ENCODE measurements at regions not wholly inside any gene's neighbourhood (a gene's known extent, or its start where the extent isn't known, plus 50 kb on each side); places are given as distances from the start of the nearest gene placed in this dataset.

DNA sequence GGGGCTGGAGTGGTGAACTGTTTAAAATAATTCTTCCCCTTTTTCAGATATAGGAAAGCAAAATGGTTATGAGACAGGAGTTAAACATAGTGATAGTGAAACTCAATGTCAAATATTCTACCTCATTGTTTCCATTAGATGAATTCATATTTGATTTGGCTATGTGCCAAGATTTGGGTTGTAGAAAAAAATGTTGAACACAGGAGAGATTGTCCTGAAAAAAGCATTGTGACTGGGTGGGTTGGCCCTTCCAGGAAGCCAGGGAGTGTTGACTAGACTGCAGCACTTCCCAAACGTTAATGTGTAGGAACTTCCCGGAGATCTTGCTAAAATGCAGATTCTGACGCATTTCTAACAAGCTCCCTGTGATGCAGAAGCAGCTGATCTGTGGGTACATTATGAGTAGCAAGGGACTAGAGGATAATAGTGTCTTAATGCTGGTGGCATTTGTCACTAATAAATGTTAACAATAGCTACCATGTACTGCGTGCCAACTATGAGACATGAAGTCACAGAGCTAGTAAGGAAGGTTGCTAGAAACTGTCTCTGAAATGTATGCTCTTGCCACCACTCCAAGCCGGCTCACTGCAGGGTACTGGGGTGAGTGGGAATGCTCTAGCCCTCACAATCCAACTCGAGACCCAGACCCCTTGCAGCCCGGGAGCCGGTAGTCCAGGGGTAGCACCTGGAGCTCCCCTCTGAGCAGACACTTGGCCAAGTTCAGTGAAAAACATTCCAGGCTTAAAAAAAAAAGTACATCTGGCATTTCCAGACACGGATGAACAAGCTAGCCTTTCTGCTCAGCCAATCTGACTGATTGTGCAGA, 120.6 kb downstream of the CD47 start:
- DNase-seq = no peak

DNA sequence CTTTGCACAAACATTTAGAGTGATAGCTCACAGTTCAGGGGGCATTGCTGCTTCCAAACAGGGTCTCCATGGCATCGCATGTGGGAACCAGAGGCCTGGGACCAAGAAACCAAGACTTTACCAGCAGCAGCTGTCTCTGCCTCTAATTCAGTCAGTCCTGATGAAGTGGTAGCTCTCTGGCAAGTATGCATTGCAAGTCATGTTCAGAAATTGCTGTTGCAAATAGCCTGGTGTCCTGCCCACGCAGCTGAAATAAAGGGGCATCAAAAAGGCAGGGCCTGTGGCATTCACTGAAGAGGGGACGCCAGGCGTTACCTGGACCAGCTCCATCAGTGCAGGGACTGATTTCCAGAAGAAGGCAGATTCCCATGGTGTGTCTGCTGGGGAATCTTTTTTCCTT, 121.3 kb downstream of the CD47 start:
- DNase-seq = no peak

DNA sequence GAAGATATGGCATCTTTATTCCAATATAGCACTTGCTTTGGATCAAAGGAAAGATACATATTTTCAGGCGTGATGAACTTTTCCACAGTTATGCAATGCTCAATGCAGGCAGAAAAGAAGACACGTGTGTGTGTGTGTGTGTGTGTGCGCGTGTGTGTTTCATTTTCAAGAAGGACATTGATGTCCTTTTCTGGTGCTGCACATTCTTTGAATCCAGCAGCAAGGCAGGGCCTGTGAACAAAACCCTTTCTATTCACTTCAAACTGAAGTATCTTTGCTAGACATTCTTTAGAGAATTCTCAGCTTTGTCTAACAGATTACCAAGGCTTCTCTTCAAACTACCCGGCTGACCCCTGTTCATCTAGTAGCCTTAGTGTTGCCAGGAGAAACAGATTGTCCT, 124.6 kb downstream of the CD47 start:
- DNase-seq = no peak

DNA sequence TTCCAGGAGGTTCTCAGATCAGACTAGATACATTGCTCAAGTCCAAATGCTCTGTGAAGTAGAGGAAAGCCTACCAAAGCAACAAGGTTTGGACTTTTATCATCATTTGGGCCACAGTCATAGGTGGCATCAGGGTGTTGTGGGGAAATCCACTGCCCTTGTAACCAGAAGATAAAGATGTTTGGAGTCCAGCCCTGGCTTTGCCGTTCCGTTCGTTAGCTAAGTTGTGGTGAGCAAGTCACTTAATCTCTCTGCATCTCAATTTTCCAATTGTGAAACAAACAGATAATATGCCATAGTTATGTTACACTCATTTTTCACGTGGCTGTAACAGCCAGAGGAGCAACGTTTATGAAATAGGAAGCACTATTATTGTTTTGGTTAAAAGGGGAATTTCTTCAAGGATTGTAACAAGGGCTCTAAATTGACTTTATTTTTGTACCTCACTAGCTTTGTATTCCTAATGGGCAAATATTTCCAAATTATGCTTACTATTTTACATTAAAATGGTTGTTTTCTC, 125.6 kb downstream of the CD47 start:
- no peak for DNase-seq

DNA sequence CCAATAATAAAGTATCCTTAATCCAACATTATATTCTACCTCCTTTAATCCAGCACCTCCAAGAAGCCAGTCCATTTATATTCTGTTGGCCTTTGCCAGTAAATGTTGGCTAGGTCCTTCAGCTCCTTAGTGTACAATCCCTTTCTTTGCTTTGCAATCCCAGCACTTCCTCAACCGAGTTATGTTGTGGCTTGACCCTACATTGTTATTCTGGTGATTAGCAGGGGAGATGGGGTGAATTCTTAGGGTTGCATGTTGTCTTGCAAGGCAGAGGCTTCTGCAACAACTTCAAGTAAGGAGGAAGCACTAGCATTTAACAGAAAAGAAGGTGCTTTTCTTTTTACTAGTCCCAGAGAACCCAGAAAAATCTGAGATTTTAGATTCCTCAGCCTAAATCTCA, 127.2 kb downstream of the CD47 start:
- DNase-seq = no peak

DNA sequence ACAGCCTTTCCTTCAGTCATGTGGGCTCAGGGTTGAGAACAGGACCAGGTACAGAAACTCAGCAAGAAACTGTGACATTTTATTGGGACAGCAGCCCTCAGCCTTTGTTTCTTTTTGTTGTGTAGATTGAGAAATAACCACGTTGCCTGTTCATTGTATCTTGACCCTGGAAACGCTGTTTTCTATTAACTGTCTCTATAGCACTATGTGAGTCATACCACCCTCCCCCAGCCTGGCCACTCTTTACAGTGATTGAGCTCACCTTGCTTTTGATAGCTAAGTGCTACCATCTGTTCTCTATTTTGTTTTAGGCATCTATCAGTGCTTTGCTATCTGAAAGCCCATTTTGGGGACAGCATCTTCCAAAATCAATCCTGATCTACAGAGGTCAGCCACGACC, 127.9 kb downstream of the CD47 start:
- no peak for DNase-seq

DNA sequence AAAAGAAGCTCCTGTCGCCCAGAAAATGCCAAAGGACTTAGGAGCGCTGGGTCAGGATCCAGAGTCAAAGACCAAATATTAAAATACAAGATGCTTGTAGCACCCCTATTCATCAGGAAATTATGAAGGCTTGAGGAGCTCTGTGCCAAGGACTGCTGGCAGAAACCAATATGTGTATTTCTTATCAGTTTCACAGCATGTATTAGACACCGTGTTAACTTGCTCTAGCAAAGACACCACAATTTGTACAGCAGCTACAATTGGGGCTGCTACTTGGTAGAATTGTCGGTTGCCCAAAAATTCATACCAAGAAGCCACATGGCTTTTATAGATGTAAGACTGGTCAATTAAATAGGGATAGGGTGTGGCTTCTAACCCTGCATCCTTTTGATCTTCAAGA, 128.8 kb downstream of the CD47 start:
- DNase-seq = no peak

DNA sequence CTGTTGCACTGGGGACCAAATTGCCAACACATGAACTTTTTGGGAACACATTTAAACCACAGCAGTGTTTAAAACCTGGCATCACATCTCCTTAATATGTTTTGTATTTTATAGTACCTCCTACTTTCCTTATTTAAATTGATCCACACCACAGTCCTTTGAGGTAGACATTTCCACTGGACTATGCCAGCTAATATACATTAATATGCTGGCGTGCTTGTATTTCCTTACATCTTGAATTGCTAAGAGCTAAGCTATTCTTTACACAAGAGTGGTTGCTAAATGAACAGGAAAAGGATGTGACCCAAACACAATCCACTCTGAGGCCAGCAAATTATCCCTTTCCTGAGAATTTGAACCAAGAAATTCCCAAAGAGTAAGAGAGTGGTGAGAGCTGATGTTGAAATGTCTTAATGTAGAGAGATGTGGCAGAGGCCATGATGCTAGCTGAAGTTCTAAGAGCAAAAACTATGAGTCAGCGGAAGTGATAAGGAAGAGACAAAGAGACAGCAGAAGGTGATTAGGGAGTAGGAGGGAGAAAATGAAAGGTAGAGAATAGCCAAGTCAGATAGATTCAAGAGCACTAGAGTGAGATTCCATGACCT, 131.2 kb downstream of the CD47 start:
- no peak for DNase-seq

DNA sequence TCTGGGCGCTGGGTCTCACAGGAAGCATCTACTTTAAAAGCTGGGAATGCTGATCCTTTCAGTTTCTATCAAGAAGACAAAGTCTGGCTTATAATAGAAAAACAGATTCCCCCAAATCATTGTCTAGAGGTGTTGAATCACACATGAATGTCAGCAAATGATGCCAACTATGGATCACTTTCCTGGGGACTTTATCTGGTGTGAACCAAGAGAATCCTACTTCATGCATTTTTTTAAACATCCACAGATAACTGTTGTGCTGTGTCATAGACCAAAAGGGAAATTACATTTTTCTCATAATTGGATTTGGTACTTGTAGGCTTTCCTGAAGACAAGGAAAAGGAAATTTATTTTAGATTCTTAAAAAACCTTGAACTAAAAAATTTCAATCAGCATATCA, 132.7 kb downstream of the CD47 start:
- no peak for DNase-seq

DNA sequence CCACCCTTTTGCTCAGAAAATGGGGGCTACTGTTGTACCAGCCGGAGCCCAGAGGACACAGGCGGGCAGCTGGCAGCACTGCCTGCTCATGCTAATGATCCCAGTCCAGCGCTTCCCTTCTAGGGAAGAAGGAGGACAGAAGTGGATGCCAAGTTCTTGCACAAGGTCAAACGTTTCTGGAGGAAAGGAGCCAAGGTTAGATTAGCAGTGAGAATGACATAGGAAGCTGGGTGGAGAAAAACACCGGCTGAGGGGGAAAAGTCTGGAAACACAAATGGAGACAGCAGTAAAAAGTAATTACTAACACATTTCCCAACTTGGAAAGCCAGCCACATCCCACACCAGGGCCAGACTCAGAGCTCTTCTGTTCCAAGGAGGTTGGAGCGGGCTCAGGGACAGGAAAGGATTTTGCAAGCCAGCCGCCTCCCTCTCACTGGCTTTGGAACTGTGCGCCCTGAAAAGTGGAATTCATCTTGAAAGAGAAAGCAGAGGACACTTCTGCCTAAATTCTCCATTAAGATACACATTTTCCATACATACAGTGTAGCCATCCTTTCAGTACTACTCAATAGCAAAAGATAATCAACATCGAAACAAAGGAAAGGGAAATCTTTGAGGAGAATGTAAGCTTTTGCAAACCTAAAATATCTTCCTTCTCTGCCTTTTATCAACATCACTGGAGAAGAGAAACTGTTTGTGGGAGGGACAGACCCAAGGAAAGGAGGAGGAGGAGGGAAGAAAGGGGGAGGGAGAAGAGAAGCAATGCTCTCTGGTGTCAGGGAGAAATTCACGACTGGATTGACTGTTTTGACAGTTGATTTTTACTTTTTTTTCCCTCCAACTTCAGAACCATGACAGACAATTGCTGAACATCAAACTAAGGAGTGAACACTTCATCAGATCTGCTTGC, 133.6 kb downstream of the CD47 start:
- no peak for DNase-seq

DNA sequence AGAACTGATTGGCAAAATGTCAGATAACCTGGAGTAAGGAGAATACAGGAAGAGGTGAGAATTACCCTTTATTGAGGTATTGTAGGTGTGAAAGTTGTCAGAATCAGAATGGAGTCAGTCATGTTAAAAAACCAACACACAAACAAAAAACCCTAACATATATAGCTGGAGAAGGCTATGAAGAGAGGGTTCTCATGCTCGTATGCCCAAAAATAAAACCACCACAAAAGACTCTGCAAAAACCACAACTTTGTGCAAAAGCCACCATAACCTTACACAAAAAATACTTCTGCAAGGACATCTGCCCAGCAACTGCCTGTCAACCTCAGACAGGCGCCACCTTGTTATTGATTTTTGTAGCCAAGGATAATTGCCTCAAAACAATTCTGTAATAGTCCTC, 136.0 kb downstream of the CD47 start:
- DNase-seq = no peak

DNA sequence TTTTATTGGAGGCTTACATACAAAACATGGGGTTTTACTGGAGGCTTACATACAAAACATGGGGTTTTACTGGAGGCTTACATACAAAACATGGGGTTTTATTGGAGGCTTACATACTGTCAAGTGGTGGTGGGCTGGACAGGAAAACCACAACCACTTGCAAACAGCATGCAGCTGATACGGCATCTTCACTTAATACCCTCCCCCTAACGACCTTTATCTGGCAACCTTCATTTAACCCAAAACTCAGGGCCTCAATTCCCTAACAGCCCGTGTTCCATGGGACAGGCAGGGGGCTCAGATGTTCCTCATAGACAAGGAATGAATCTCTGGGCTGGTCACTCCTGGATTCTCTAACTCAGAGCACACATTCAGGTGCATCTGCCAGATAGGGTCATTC, 137.1 kb downstream of the CD47 start:
- no peak for DNase-seq

DNA sequence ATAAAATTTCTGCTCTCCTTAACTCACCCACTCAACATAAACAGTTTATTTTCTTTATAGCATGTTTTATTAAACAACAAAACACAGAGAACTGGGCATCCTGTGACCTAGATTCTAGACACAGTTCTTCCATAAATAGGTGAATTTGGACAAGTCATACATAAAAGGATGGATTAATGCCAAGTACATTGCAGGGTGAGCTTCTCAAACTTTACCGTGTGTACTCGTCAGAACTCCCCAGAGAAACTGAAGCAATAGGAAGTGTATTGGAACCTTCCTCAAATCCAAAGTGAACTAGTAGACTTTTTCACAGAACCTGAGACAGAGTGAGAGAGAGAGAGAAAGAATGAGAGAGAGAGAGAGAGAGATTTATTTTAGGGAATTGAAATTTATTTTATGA, 139.7 kb downstream of the CD47 start:
- DNase-seq = no peak

DNA sequence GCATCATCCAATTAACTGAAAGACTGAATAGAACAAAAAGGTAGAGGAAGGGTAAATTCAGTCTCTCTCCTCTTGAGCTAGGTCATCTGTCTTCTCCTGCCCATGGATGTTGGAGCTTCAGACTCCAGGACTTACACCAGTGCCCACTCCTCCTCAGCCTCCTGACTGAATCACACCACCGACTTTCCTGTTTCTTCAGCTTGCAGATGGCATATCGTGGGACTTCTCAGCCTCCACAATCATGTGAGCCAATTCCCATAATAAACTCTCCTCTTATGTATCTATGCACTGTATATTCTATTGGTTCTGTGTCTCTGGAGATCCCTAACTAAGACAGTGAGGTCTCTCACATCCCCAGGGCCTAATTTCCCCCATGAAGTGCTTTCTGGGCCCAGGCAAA, 140.4 kb downstream of the CD47 start:
- DNase-seq = no peak

DNA sequence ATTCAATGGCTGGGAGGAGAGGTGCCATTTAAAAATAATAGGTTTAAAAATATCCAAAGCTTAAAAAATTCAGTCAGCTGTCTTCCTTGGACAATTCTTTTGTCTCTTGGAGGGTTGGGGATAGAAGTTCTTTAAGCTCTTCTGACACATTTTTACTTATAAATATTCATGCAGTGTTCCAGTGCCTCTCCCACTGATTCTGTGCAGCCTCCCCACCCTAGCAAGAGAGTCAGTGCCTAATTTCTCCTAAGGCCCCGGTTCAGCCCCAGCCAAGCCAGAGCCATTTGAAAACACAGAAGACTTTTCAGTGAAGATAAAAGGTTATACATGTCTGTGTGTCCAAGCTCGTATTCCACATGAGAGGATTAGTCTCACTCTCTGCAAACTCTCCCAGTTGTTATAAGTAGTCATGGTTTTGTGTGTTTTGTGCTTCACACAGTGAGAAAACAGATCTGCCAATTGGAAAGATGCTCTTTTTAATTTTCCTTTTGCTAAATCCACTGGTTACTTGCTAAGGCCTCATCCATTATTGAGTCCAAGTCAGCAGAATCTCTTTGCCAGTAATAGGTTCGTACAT, 141.3 kb downstream of the CD47 start:
- DNase-seq = no peak

DNA sequence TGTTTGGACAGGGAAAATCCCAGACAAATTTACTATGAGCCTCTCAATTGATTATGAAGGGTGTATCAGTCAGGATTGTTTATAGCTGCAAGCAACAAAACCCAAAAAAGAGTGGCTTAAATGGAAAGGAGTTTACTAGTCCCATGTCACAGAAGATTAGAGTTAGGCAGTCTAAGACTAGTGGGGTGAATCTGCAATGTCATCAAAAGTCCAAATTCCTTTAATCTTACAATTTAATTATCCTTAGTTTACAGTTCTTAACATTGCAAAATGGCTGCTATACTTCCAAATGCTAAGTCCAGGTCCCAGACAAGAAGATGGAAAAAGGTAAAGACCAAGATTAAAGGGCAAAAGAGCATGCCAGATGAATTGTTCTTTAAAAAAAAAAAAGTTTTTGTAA, 143.6 kb downstream of the CD47 start:
- no peak for DNase-seq

DNA sequence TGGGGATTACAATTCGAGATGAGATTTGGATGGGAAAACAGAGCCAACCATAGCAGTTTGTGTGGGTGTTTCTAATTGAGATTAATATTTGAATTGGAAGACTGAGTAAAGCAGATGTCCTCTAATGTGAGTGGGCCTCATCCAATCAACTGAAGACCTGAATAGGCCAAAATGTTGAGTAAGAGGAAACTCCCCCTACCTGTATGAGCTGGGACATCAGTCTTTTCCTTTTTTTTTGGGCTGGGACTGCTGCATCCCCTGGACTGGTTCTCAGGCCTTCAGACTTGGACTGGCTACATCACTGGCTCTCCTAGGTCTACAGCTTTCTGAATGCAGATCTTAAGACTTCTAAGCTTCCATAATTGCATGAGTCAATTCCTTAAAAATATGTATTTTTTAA, 144.1 kb downstream of the CD47 start:
- no peak for DNase-seq

DNA sequence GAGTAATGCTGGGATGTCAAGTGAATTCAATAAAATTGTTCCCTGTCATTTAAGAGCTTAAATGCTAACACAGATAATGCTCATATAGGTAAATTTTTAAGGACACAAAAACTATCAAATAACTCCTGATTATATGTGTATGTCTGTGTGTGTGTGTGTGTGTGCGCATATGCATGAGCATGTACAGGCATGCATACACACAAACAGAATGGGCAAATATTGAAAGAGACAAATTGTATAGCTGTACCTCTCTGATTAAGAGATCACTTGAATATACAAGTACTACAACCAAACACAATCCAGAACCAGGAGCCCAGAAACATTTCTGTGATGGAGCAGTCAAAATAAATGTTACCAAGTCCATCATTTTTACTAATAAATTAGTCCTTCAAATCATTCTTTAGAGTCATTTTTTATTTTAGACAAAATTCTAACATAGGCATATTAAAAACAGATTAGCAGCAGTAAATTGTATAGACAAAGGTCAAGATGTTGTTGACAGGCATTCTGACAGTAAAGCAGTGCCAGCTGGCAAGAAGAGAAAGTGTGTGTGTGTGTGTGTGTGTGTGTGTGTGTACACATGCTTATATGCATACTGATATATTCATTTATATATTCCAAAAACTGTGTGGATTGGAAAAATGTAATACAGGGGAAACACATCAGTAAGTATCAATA, 145.3 kb downstream of the CD47 start:
- DNase-seq = no peak

DNA sequence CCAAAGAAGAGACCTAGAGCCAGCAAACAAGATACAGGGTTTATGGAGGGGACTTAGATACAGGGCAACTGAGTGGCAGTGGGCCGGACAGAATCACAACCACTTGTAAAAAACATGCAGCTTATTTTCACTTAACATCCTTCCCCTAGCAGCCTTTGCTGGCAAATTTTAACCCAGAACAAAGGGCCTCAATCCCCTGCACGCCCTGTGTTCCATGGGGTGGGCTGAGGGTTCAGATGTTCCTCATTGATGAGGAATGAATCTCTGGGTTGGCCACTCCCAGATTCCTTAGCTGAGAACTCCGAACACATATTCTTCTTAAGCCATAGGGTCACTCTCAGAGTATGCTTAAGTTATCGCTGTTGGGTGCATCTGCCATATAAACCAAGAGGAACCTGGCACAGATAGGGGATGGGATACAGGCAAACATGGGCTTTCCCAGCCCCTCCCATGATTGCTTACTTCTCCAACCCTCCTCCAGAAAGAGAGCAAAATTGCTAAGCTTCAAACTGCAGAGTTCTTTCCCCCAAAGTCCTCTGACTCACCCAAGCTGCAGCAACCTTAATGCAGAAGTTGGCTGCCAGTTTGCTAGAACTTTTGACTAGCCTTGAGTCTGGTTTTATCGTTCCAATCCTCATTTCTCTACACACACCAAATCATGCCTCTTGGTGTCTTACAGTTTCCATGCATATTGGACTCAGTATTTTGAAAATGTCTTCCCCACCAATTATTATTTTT, 146.9 kb downstream of the CD47 start:
- no peak for DNase-seq

DNA sequence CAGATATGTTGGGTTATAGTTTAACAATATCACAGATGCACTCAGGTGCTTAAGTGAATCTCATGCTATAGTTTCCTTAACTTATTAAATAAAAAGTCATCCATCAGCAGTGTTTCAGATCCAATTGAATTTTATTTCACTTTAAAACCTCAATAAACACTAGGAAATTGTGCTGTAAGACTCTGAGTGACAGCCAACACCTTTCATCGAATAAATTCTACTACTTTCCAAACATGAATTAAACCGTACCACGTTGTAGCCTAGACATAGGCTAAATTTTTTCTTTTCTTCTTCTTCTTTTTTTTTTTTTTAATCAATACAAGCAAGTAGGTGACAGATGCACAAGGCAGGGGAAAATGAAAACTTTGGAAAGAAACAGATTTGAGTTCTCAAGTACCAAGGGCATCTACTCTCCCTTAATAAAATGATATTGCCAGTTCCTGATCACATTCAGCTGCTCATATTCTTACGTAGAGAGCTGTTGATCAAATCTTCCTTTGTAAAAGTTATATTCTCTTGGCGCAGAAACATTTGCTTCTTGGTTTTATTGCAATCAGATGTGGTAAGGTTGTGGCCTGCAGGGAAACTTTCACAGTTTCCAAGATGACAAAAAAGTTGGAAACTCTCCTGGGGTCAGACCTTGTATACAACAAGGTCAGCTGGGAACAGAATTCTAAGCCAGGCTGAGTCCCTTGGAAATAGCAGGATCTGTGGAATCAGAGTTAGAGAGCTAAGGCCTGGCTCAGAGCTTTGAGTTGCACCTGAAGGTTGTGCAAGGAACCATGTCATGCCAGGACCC, 147.7 kb downstream of the CD47 start:
- DNase-seq = no peak

DNA sequence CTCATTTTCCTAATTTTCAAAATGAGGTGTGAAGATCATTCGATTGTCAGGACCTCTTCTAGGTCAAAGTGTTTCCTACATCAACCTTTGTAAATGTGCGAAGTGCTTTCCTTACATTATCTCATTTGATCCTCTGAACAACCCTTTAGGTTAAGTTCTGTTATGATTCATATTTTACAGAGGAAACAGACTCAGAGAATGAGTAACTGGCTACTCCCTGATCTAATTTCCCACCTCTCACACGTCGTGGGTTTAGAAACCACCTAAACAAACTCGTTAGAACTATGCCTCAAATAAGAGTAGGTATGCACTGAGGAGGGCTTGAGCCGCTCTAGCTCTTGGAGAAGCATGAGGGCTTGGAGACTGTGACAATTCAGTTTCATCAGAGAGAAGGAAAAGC, 148.6 kb downstream of the CD47 start:
- no peak for DNase-seq

Measured in AML-193 (cell line).